GM12878 (cell line): ENCODE measurements at regions not wholly inside any gene's neighbourhood (a gene's known extent, or its start where the extent isn't known, plus 50 kb on each side); places are given as distances from the start of the nearest gene placed in this dataset.

Experiments used
- ATAC-seq: fragments of 200-7000 bp; cut with Tn5 transposase; 3 replicates; pipeline ENCODE4 v1.9.1; 2020; ENCODE audit warnings: mild to moderate bottlenecking, moderate library complexity
- BruUV-seq: library from RNA; stranded (reverse); fragments of 400-500 nt; replicated peaks from 2 replicates; lab custom pipeline; 2021; lab: Mats Ljungman, UMichigan
- CTCF ChIA-PET: fragments of 300-600 bp; sonication (Branson Sonifier 250); formaldehyde crosslinking; extraction: SDS; loops from one replicate; lab custom pipeline; 2021; ENCODE audit warnings: inconsistent platforms; lab: Yijun Ruan, JAX
- POLR2A ChIA-PET: fragments of 350-600 bp; formaldehyde crosslinking; extraction: SDS; loops from one replicate; lab custom pipeline; 2021; ENCODE audit warnings: inconsistent platforms; lab: Charles Lee
- RAD21 ChIA-PET: fragments of 300-600 bp; sonication (Branson Sonifier 250); formaldehyde crosslinking; loops from one replicate; lab custom pipeline; 2023; ENCODE audit warnings: antibody characterized with exemption; ENCODE audit not compliant: unreplicated experiment; lab: Charles Lee
- SMC1A ChIA-PET: fragments of 300-600 bp; sonication (Branson Sonifier 250); formaldehyde crosslinking; loops from one replicate; lab custom pipeline; 2023; ENCODE audit not compliant: unreplicated experiment, uncharacterized antibody; lab: Charles Lee
- DNase-seq: peaks from one replicate; pipeline ENCODE4 v3.0.0-alpha.2; 2011; ENCODE audit warnings: low read depth, low spot score
- FAIRE-seq: peaks from 3 replicates; lab custom pipeline; 2011; peaks lifted over from hg19 to GRCh38; lab: Jason Lieb, UNC
- H2AFZ ChIP-seq: 2 replicates; pipeline ENCODE4 v1.6.0; 2011; ENCODE audit warnings: low read depth, low read length, control low read depth; ENCODE audit not compliant: control insufficient read depth
- H3K27ac ChIP-seq: 2 replicates; pipeline ENCODE4 v1.5.1; 2011; ENCODE audit warnings: control low read depth; ENCODE audit not compliant: control insufficient read depth, insufficient read depth
- H3K27me3 ChIP-seq, 2 experiments: replicated peaks in 1 of 2; 2 replicates each; pipeline versions ENCODE4 v1.6.0 to v1.6.1; 2011; ENCODE audit warnings: low read length in 1 of 2; ENCODE audit not compliant: control insufficient read depth in 2 of 2, insufficient read depth in 2 of 2
- H3K36me3 ChIP-seq, 2 experiments: 2 replicates each; pipeline ENCODE4 v1.5.1; 2011; ENCODE audit warnings: low read length in 1 of 2; ENCODE audit not compliant: control insufficient read depth in 2 of 2, insufficient read depth in 2 of 2
- H3K4me1 ChIP-seq: 2 replicates; pipeline ENCODE4 v1.6.1; 2011; ENCODE audit warnings: mild to moderate bottlenecking, low read length, moderate library complexity, mixed read lengths; ENCODE audit not compliant: control insufficient read depth, insufficient read depth
- H3K4me2 ChIP-seq: 2 replicates; pipeline ENCODE4 v1.6.0; 2011; ENCODE audit warnings: control low read depth; ENCODE audit not compliant: control insufficient read depth, insufficient read depth
- H3K4me3 ChIP-seq: fragments of 200-600 bp; sonication (generic); 2 replicates; pipeline ENCODE4 v1.5.1; 2016
- H3K79me2 ChIP-seq: 2 replicates; pipeline ENCODE4 v1.6.0; 2011; ENCODE audit warnings: low read length; ENCODE audit not compliant: control insufficient read depth, insufficient read depth
- H3K9ac ChIP-seq: 2 replicates; pipeline ENCODE4 v1.8.0; 2011; ENCODE audit warnings: low read length, control low read depth, mixed read lengths; ENCODE audit not compliant: control insufficient read depth, insufficient read depth
- H3K9me3 ChIP-seq: replicated peaks from 3 replicates; pipeline ENCODE4 v1.5.1; 2011; ENCODE audit warnings: mild to moderate bottlenecking, low read length; ENCODE audit not compliant: control insufficient read depth, insufficient read depth
- H4K20me1 ChIP-seq: 2 replicates; pipeline ENCODE4 v1.6.0; 2011; ENCODE audit not compliant: control insufficient read depth, insufficient read depth
- BCL3 ChIP-seq: IDR thresholded peaks from 2 replicates; pipeline ENCODE4 v1.6.1; 2011; ENCODE audit warnings: borderline replicate concordance, low read depth, mild to moderate bottlenecking, moderate library complexity, low read length; ENCODE audit not compliant: insufficient read depth, poor library complexity, severe bottlenecking
- EED ChIP-seq: sonication (generic); IDR thresholded peaks from 2 replicates; pipeline ENCODE4 v1.6.1; 2016; ENCODE audit warnings: antibody characterized with exemption, low read depth
- GABPA ChIP-seq: IDR thresholded peaks from 2 replicates; pipeline ENCODE4 v1.6.1; 2014; ENCODE audit warnings: antibody characterized with exemption, low read depth, mild to moderate bottlenecking, inconsistent platforms
- KLF5 ChIP-seq: fragments of 450-650 bp; IDR thresholded peaks from 2 replicates; pipeline ENCODE4 v1.6.1; 2014; ENCODE audit warnings: mild to moderate bottlenecking; ENCODE audit not compliant: partially characterized antibody
- MEF2A ChIP-seq: IDR thresholded peaks from 2 replicates; pipeline ENCODE4 v1.6.1; 2011; ENCODE audit warnings: low read depth, mild to moderate bottlenecking, low read length, moderate library complexity; ENCODE audit not compliant: insufficient read depth
- MLLT1 ChIP-seq: fragments of 450-650 bp; IDR thresholded peaks from 2 replicates; pipeline ENCODE4 v1.6.1; 2016; ENCODE audit warnings: mild to moderate bottlenecking
- NR2C1 ChIP-seq: fragments of 450-650 bp; IDR thresholded peaks from 2 replicates; pipeline ENCODE4 v1.6.1; 2017; ENCODE audit warnings: antibody characterized with exemption, mild to moderate bottlenecking, moderate library complexity
- PKNOX1 ChIP-seq: fragments of 450-650 bp; IDR thresholded peaks from 2 replicates; pipeline ENCODE4 v1.6.1; 2016; ENCODE audit warnings: mild to moderate bottlenecking
- RAD21 ChIP-seq: IDR thresholded peaks from 2 replicates; pipeline ENCODE4 v1.6.1; 2011; ENCODE audit warnings: mild to moderate bottlenecking, low read depth, low read length, moderate library complexity; ENCODE audit not compliant: insufficient read depth
- RELA ChIP-seq: fragments of 450-650 bp; IDR thresholded peaks from 2 replicates; pipeline ENCODE4 v1.8.0; 2014; ENCODE audit warnings: borderline replicate concordance; ENCODE audit not compliant: partially characterized antibody
- SMARCA5 ChIP-seq: fragments of 450-650 bp; IDR thresholded peaks from 2 replicates; pipeline ENCODE4 v1.6.1; 2017; ENCODE audit warnings: mild to moderate bottlenecking
- SUZ12 ChIP-seq: fragments of 200-600 bp; sonication (generic); IDR thresholded peaks from one replicate; pipeline ENCODE4 v1.6.1; 2018; ENCODE audit warnings: antibody characterized with exemption, mild to moderate bottlenecking; ENCODE audit not compliant: unreplicated experiment
- TCF3 ChIP-seq: IDR thresholded peaks from 2 replicates; pipeline ENCODE4 v1.6.1; 2012; ENCODE audit warnings: low read depth, mild to moderate bottlenecking, low read length, borderline replicate concordance; ENCODE audit not compliant: insufficient read depth
- ZNF217 ChIP-seq: fragments of 450-650 bp; IDR thresholded peaks from 2 replicates; pipeline ENCODE4 v1.6.1; 2017; ENCODE audit warnings: antibody characterized with exemption, mild to moderate bottlenecking
- ZNF384 ChIP-seq: IDR thresholded peaks from 2 replicates; pipeline ENCODE4 v1.6.1; 2012; ENCODE audit warnings: low read depth, mild to moderate bottlenecking, low read length, improper control_type of control experiment, borderline replicate concordance
- WGBS: methylation state at CpG from one replicate; pipeline ENCODE4 v1.1.6; 2016; ENCODE audit warnings: low lambda C conversion rate; ENCODE audit not compliant: insufficient replicate concordance, insufficient coverage; ENCODE audit errors: missing lambda C conversion rate; 5-methylcytosine and 5-hydroxymethylcytosine counted together
- in situ Hi-C: fragments of 300-500 bp; cut with MboI; formaldehyde crosslinking; loops from 9 replicates; pipeline ENCODE4 v1.14.3; 2018; ENCODE audit warnings: mixed read lengths
- intact Hi-C: fragments of 100-400 bp; cut with micrococcal nuclease; formaldehyde crosslinking; loops from one replicate; pipeline ENCODE4 v1.14.2; 2022; ENCODE audit not compliant: unreplicated experiment

GRCh38 chr7:10727636-10728035, 246.0 kb upstream of the PHF14 start:
- H3K27me3 ChIP-seq, result no peaks in the 10 kb centered on the region
- H3K9ac ChIP-seq, result no peak overlapping the region
- no peaks in the 10 kb centered on the region for H3K9me3 ChIP-seq
- ChIA-PET RAD21 (no interaction called here), SMC1A (no interaction called here), CTCF (no interaction called here), POLR2A (no interaction called here)
- no peak overlapping the region for H3K27ac ChIP-seq
- H3K4me1 ChIP-seq, result no peaks in the 10 kb centered on the region
- no peak overlapping the region for H3K4me2 ChIP-seq
- H3K79me2 ChIP-seq, result no peaks in the 10 kb centered on the region
- TF ChIP-seq BCL3 (no peak), SMARCA5 (no peak)
- 50% methylated on average over 5 of the region's 5 CpGs for WGBS
- intact Hi-C loops (no loop called here), in situ Hi-C loops (no loop called here)
- FAIRE-seq, result no peak
- no TSS peak for BruUV-seq
- no peak for DNase-seq
- H2AFZ ChIP-seq, result no peak overlapping the region
- no peak overlapping the region for H3K4me3 ChIP-seq
- H4K20me1 ChIP-seq, result no peaks in the 10 kb centered on the region
- no peak for ATAC-seq
- no peaks in the 10 kb centered on the region for H3K36me3 ChIP-seq

GRCh38 chr7:10731253-10731773, 242.4 kb upstream of the PHF14 start:
- ATAC-seq (no peak), FAIRE-seq (no peak), DNase-seq (no peak)
- H3K27me3 ChIP-seq, result no peaks in the 10 kb centered on the region
- ChIA-PET SMC1A (no interaction called here), CTCF (no interaction called here), POLR2A (no interaction called here), RAD21 (no interaction called here)
- no peaks in the 10 kb centered on the region for H3K79me2 ChIP-seq
- WGBS, result 50% methylated on average over 4 of the region's 4 CpGs
- no peak overlapping the region for H3K9ac ChIP-seq
- no peak overlapping the region for H3K27ac ChIP-seq
- no peak overlapping the region for H3K4me2 ChIP-seq
- no peaks in the 10 kb centered on the region for H4K20me1 ChIP-seq
- H3K36me3 ChIP-seq, result no peaks in the 10 kb centered on the region
- no peak overlapping the region for H2AFZ ChIP-seq
- intact Hi-C loops, result no loop called here
- BruUV-seq, result no TSS peak
- H3K4me3 ChIP-seq, result no peak overlapping the region
- H3K9me3 ChIP-seq, result no peaks in the 10 kb centered on the region
- in situ Hi-C loops, result no loop called here
- no peaks in the 10 kb centered on the region for H3K4me1 ChIP-seq
- TF ChIP-seq RELA (no peak), EED (no peak), TCF3 (no peak), KLF5 (no peak), ZNF384 (no peak), PKNOX1 (no peak), MEF2A (no peak), GABPA (no peak), RAD21 (no peak), NR2C1 (no peak), MLLT1 (no peak), SUZ12 (no peak), ZNF217 (no peak)
